CD8-positive, alpha-beta memory T cell (primary cell): ENCODE measurements at regions not wholly inside any gene's neighbourhood (a gene's known extent, or its start where the extent isn't known, plus 50 kb on each side); places are given as distances from the start of the nearest gene placed in this dataset.

ENCODE experiments used
- CTCF ChIA-PET: fragments of 350-600 bp; sonication (Branson Sonifier 250); formaldehyde crosslinking; loops from one replicate; lab custom pipeline; 2021; ENCODE audit warnings: antibody characterized with exemption; lab: Charles Lee
- POLR2A ChIA-PET: fragments of 350-600 bp; sonication (Branson Sonifier 250); formaldehyde crosslinking; loops from one replicate; lab custom pipeline; 2021; ENCODE audit warnings: antibody characterized with exemption; lab: Charles Lee
- DNase-seq, 5 donors: peaks; one replicate each; pipeline versions ENCODE4 v3.0.0 to v3.0.0-alpha.2; 2020 to 2022; ENCODE audit warnings: mixed read lengths in 1 of 5
- H3K27ac ChIP-seq: one replicate; pipeline ENCODE4 v1.7.0; 2013; ENCODE audit warnings: low read depth, mild to moderate bottlenecking, low read length, moderate library complexity
- H3K27me3 ChIP-seq: 2 replicates; pipeline ENCODE4 v1.7.0; 2013; ENCODE audit warnings: low read length, mild to moderate bottlenecking; ENCODE audit not compliant: insufficient read depth, poor library complexity, severe bottlenecking
- H3K36me3 ChIP-seq: 2 replicates; pipeline ENCODE4 v1.7.0; 2013; ENCODE audit warnings: mild to moderate bottlenecking, low read length, moderate library complexity; ENCODE audit not compliant: insufficient read depth
- H3K4me1 ChIP-seq: 2 replicates; pipeline ENCODE4 v1.7.0; 2013; ENCODE audit warnings: mild to moderate bottlenecking, low read length, moderate library complexity; ENCODE audit not compliant: insufficient read depth
- H3K4me3 ChIP-seq: 2 replicates; pipeline ENCODE4 v1.7.0; 2013; ENCODE audit warnings: mild to moderate bottlenecking, low read length
- H3K9me3 ChIP-seq: 2 replicates; pipeline ENCODE4 v1.7.0; 2013; ENCODE audit warnings: mild to moderate bottlenecking, low read length
- H3K27ac Mint-ChIP-seq, 8 donors: one replicate each; pipeline ENCODE4 v1.8.0; 2020 to 2021; ENCODE audit warnings: mixed read lengths in 8 of 8, mild to moderate bottlenecking in 6 of 8, inconsistent platforms in 3 of 8, moderate library complexity in 3 of 8
- H3K27me3 Mint-ChIP-seq, 2 donors: one replicate each; pipeline ENCODE4 v1.8.0; 2020 to 2021; ENCODE audit warnings: mixed read lengths in 2 of 2, mild to moderate bottlenecking in 1 of 2, moderate library complexity in 1 of 2
- H3K36me3 Mint-ChIP-seq, 3 donors: one replicate each; pipeline ENCODE4 v1.8.0; 2020 to 2021; ENCODE audit warnings: mixed read lengths in 3 of 3, inconsistent platforms in 1 of 3, mild to moderate bottlenecking in 1 of 3
- H3K4me1 Mint-ChIP-seq, 3 donors: one replicate each; pipeline ENCODE4 v1.8.0; 2020 to 2021; ENCODE audit warnings: mixed read lengths in 3 of 3, inconsistent platforms in 1 of 3, mild to moderate bottlenecking in 1 of 3
- H3K4me3 Mint-ChIP-seq, 7 donors: one replicate each; pipeline ENCODE4 v1.8.0; 2020 to 2021; ENCODE audit warnings: mixed read lengths in 7 of 7, mild to moderate bottlenecking in 6 of 7, moderate library complexity in 4 of 7, inconsistent platforms in 2 of 7
- H3K9me3 Mint-ChIP-seq, 5 donors: one replicate each; pipeline ENCODE4 v1.8.0; 2020 to 2022; ENCODE audit warnings: mixed read lengths in 5 of 5, mild to moderate bottlenecking in 3 of 5, moderate library complexity in 2 of 5, inconsistent platforms in 1 of 5

DNA sequence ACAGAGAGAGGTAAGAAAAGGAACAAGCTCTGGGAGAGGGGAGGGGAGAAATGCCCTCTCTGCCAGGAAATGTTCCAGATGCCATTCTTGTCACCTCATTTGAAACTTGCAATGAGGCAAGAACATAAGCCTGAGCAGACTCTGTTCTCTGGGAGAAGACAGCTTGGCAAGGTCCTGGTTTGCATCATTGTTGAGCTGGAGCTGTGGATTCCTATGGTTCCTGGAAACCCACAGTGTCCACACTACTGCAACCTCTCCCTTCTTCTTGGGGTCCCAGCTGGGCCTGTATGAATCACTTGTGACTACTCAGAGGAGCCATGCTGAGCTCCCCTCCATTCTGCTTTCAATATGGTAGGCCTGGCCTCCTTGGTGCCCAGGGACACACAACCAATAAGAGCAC, 60.8 kb upstream of the HECTD2 start:
- Mint-ChIP-seq H3K4me3 (no peak overlapping the region), H3K27me3 (peaks cover 2 to 5% of the 10 kb centered on the region in 2 donors), H3K9me3 (no peaks in the 10 kb centered on the region), H3K36me3 (no peaks in the 10 kb centered on the region), H3K27ac (no peak overlapping the region), H3K4me1 (no peaks in the 10 kb centered on the region)
- Histone ChIP-seq H3K4me1 (no peaks in the 10 kb centered on the region), H3K36me3 (no peaks in the 10 kb centered on the region), H3K27ac (no peak overlapping the region), H3K27me3 (no peaks in the 10 kb centered on the region), H3K9me3 (no peaks in the 10 kb centered on the region), H3K4me3 (no peak overlapping the region)
- ChIA-PET CTCF (no interaction called here), POLR2A (no interaction called here)
- no peak for DNase-seq

DNA sequence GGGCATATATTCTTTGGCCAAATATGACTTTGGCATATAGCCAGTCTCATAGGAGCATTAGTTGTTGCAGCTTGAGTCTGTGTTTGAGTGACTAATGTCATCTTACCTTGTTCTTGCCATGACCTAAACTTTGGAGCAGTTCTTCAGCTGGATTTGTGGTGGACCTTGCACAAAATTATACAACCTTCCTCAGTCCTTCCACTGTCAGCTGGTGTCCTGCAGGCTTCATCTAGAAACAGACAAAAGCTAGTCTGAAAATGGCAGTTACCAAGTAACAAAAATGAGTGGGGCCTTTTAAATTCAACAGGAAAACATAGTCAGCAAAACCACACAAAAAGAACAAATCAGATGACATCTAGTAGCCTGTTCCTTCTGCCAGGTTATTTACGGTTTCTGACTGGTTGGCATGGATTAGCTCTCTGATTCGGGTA, 59.5 kb upstream of the HECTD2 start:
- H3K27me3 ChIP-seq, result no peaks in the 10 kb centered on the region
- no peaks in the 10 kb centered on the region for H3K36me3 ChIP-seq
- H3K4me1 ChIP-seq, result no peaks in the 10 kb centered on the region
- no peak overlapping the region for H3K4me3 ChIP-seq
- H3K27ac ChIP-seq, result no peak overlapping the region
- H3K4me3 Mint-ChIP-seq, result no peak overlapping the region
- no peaks in the 10 kb centered on the region for H3K4me1 Mint-ChIP-seq
- ChIA-PET POLR2A (interaction anchor here (0.7 kb wide), 1 partner anchor 221 kb away, joined by 12 read pairs; no protein-coding TSS in a partner anchor), CTCF (no interaction called here)
- H3K27me3 Mint-ChIP-seq, result peaks cover 6 to 16% of the 10 kb centered on the region in 2 donors
- no peaks in the 10 kb centered on the region for H3K9me3 Mint-ChIP-seq
- no peak overlapping the region for H3K27ac Mint-ChIP-seq
- H3K9me3 ChIP-seq, result no peaks in the 10 kb centered on the region
- H3K36me3 Mint-ChIP-seq, result no peaks in the 10 kb centered on the region
- DNase-seq, result no peak

DNA sequence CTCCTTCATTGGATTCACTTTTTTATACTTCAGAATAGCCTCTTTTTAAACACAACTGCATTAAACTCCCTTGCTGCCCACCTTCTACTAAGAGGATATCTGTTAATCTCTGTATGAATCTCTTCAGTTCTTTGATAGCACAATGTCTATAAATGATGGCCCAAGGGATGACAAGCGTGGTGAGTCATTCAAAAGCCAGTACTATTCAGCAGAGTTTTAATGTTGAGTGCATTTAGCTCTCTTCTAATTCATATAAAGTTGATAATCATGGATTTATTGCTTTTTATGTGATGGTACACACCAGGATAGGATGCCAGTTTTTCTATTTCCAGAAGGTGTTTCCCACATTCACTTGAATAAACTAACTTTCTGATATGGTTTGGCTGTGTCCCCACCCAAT, 57.4 kb upstream of the HECTD2 start:
- no peak overlapping the region for H3K27ac ChIP-seq
- DNase-seq, result no peak
- ChIA-PET POLR2A (no interaction called here), CTCF (no interaction called here)
- Mint-ChIP-seq H3K4me3 (no peak overlapping the region), H3K36me3 (no peaks in the 10 kb centered on the region), H3K27ac (no peak overlapping the region), H3K4me1 (no peaks in the 10 kb centered on the region), H3K9me3 (no peaks in the 10 kb centered on the region), H3K27me3 (peaks cover 10 to 34% of the 10 kb centered on the region in 2 donors)
- no peaks in the 10 kb centered on the region for H3K27me3 ChIP-seq
- no peaks in the 10 kb centered on the region for H3K36me3 ChIP-seq
- no peaks in the 10 kb centered on the region for H3K4me1 ChIP-seq
- H3K9me3 ChIP-seq, result no peaks in the 10 kb centered on the region
- H3K4me3 ChIP-seq, result no peak overlapping the region

DNA sequence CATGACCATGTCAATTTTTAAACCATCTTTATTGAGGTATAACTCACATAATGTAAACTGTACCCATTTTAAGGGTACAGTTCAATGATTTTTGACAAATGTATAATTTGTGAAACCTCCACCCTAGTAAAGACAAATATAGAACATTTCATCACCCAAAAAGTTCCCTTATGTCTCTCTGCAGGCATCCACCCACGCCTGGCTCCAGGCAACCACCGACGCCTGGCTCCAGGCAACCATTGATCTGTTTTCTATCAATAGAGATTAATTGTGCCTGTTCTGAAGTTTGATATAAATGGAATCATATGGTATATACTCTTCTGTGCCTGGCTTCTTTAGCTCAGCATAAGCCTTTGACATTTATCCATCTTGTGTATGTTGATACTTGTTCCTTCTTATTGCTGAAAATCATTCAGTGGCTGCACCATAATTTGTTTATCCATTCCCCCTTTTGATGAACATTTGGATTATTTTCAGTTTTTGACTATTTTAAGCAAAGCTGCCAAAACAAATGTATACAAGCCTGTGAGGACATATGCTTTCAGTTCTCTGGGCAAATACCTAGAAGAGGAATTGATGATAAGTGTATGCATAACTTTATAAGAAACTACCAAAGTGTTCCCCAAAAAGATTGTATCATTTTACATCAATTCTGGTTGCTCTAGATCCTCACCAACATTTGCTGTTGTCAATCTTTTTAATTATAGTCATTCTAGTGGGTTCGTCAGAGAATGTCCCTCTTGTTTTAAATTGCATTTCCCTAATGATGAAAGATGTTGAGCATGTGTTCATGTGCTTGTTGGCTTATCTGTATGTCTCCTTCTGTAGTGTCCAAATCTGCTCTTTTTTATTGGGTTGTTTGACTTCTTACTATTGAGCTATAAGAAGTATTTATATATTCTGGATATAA, 55.7 kb upstream of the HECTD2 start:
- H3K4me1 ChIP-seq, result no peaks in the 10 kb centered on the region
- Mint-ChIP-seq H3K36me3 (no peaks in the 10 kb centered on the region), H3K4me3 (no peak overlapping the region), H3K27ac (no peak overlapping the region), H3K9me3 (no peaks in the 10 kb centered on the region), H3K27me3 (peaks cover 15 to 41% of the 10 kb centered on the region in 2 donors), H3K4me1 (no peaks in the 10 kb centered on the region)
- H3K27ac ChIP-seq, result no peak overlapping the region
- no peak for DNase-seq
- no peaks in the 10 kb centered on the region for H3K36me3 ChIP-seq
- no peak overlapping the region for H3K4me3 ChIP-seq
- no peaks in the 10 kb centered on the region for H3K9me3 ChIP-seq
- ChIA-PET CTCF (no interaction called here), POLR2A (no interaction called here)
- no peaks in the 10 kb centered on the region for H3K27me3 ChIP-seq

DNA sequence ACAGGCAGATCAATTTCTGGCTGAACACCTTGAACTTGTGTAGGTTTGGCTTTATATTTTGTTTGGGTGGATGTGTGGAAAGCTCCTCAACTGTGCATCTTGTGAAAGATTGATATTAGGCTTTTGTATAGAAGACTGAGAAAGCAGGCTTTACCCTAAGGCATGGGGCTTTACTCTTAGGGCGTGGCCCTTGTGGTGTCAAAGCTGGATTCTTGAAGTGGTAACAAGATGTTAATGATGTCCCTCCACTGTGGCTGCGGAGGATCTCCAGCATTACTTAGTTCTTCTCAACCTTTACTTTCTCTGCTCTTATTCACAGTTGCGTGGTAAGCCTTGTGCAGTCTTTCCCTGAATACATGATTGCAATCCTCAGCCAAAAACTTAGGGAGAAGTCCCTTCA, 54.1 kb upstream of the HECTD2 start:
- no peaks in the 10 kb centered on the region for H3K4me1 Mint-ChIP-seq
- CTCF ChIA-PET, result no interaction called here
- no peak overlapping the region for H3K4me3 ChIP-seq

DNA sequence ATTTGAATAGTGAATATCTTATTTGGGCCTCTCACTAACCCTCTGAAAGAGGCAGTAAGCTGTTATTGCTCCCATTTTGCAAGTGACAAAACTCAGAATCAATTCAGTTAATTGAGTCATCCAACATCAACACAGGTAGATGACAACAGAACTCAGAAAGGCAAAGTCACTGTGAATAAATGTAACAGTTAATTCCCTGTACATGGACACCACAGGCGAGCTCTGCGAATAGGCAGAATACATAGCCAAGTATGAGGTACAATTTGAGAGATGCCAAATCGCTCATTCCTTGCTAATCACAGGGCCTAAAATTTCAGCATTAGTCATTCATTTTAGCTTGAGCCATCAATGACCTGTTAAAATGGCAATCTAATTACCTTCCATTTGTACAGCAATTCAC, 52.6 kb upstream of the HECTD2 start:
- Histone ChIP-seq H3K4me1 (no peaks in the 10 kb centered on the region), H3K4me3 (no peak overlapping the region), H3K27ac (no peak overlapping the region), H3K27me3 (no peaks in the 10 kb centered on the region), H3K9me3 (no peaks in the 10 kb centered on the region), H3K36me3 (no peaks in the 10 kb centered on the region)
- no peak overlapping the region for H3K27ac Mint-ChIP-seq
- no peaks in the 10 kb centered on the region for H3K36me3 Mint-ChIP-seq
- no peak overlapping the region for H3K4me3 Mint-ChIP-seq
- CTCF ChIA-PET, result no interaction called here
- no peak for DNase-seq
- no peaks in the 10 kb centered on the region for H3K4me1 Mint-ChIP-seq
- peaks cover 27 to 70% of the 10 kb centered on the region in 2 donors for H3K27me3 Mint-ChIP-seq
- peaks cover 0 to 4% (median 0%) of the 10 kb centered on the region in 5 donors for H3K9me3 Mint-ChIP-seq
- POLR2A ChIA-PET, result no interaction called here

More for the DNA sequence above, 54.1 kb upstream of the HECTD2 start:
- Mint-ChIP-seq H3K4me3 (no peak overlapping the region), H3K9me3 (no peaks in the 10 kb centered on the region), H3K36me3 (no peaks in the 10 kb centered on the region), H3K27ac (no peak overlapping the region), H3K27me3 (peaks cover 21 to 55% of the 10 kb centered on the region in 2 donors)
- H3K4me1 ChIP-seq, result no peaks in the 10 kb centered on the region
- POLR2A ChIA-PET, result no interaction called here
- H3K9me3 ChIP-seq, result no peaks in the 10 kb centered on the region
- H3K27me3 ChIP-seq, result no peaks in the 10 kb centered on the region
- H3K36me3 ChIP-seq, result no peaks in the 10 kb centered on the region
- H3K27ac ChIP-seq, result no peak overlapping the region
- no peak for DNase-seq
